ENCODE measurements at regions not wholly inside any gene's neighbourhood (a gene's known extent, or its start where the extent isn't known, plus 50 kb on each side); places are given as distances from the start of the nearest gene placed in this dataset.
"Not testable (repeated sequence)": the region's sequence is repeated elsewhere in the genome, so short reads cannot be mapped to it uniquely, and the experiment has no call there.

DNA sequence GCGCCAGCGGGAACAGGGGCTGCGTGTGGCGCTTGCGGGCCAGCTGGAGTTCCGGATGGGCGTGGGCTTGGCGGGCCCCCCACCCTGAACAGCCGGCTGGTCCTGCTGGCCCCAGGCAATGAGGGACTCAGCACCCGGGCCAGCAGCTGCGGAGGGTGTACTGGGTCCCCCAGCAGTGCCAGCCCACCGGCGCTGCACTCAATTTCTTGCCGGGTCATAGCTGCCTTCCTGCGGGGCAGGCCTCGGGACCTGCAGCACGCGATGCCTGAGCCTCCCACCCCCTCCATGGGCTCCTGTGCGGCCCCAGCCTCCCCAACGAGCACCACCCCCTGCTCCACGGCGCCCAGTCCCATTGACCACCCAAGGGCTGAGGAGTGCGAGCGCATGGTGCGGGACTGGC is 855.2 kb upstream of the IGFBP7 start:
- not testable (repeated sequence) for H3K27ac ChIP-seq (ENCODE audit: low read depth, low read length); H4K12ac ChIP-seq (ENCODE audit: low read depth, low read length); H2BK120ac ChIP-seq (ENCODE audit: insufficient read depth, low read length, poor library complexity); H3K4me3 ChIP-seq (ENCODE audit: low read depth, low read length); H3K23ac ChIP-seq (ENCODE audit: low read length); H3K14ac ChIP-seq (ENCODE audit: low read length); H2BK12ac ChIP-seq (ENCODE audit: low read length); H2BK5ac ChIP-seq (ENCODE audit: low read depth, low read length, poor library complexity); DNase-seq; H3K9ac ChIP-seq (ENCODE audit: low read length); H3K18ac ChIP-seq (ENCODE audit: low read length); H4K8ac ChIP-seq (ENCODE audit: low read depth, low read length); H3K4me1 ChIP-seq (ENCODE audit: control insufficient read depth in 1 of 2, insufficient read depth in 2 of 2, low read length in 2 of 2); H3K4ac ChIP-seq (ENCODE audit: low read depth, low read length); H3K27me3 ChIP-seq (ENCODE audit: insufficient read depth, low read length); H2AFZ ChIP-seq (ENCODE audit: insufficient read depth, low read length, poor library complexity); H3K79me2 ChIP-seq (ENCODE audit: control insufficient read depth, insufficient read depth, low read length, poor library complexity); H3K36me3 ChIP-seq (ENCODE audit: control insufficient read depth in 1 of 2, insufficient read depth in 2 of 2, low read length in 2 of 2); H4K91ac ChIP-seq (ENCODE audit: low read depth, low read length); H3K9me3 ChIP-seq (ENCODE audit: insufficient read depth, low read depth, low read length); H2AK5ac ChIP-seq (ENCODE audit: low read length); H3K79me1 ChIP-seq (ENCODE audit: low read length); H3K4me2 ChIP-seq (ENCODE audit: low read length)
- no CpG with 5 or more reads among the region's 25 CpGs for WGBS (ENCODE audit: extremely low coverage, insufficient coverage, insufficient read length)

- Histone ChIP-seq H3K9me3 (ENCODE audit: insufficient read depth, low read depth, low read length) (no peaks in the 10 kb centered on the region), H2BK120ac (ENCODE audit: insufficient read depth, low read length, poor library complexity) (no peak overlapping the region), H2AFZ (ENCODE audit: insufficient read depth, low read length, poor library complexity) (no peak overlapping the region), H3K27me3 (ENCODE audit: insufficient read depth, low read length) (no peaks in the 10 kb centered on the region), H3K4me3 (ENCODE audit: low read depth, low read length) (no peak overlapping the region), H3K14ac (ENCODE audit: low read length) (no peak overlapping the region), H4K12ac (ENCODE audit: low read depth, low read length) (no peak overlapping the region), H3K4ac (ENCODE audit: low read depth, low read length) (no peak overlapping the region), H2BK12ac (ENCODE audit: low read length) (no peak overlapping the region), H2AK5ac (ENCODE audit: low read length) (no peak overlapping the region), H3K23ac (ENCODE audit: low read length) (no peak overlapping the region), H3K4me2 (ENCODE audit: low read length) (no peak overlapping the region), H4K8ac (ENCODE audit: low read depth, low read length) (no peak overlapping the region), H3K27ac (ENCODE audit: low read depth, low read length) (no peak overlapping the region), H3K36me3 (ENCODE audit: control insufficient read depth in 1 of 2, insufficient read depth in 2 of 2, low read length in 2 of 2) (no peaks in the 10 kb centered on the region), H2BK5ac (ENCODE audit: low read depth, low read length, poor library complexity) (no peak overlapping the region), H4K91ac (ENCODE audit: low read depth, low read length) (no peak overlapping the region), H3K4me1 (ENCODE audit: control insufficient read depth in 1 of 2, insufficient read depth in 2 of 2, low read length in 2 of 2) (no peaks in the 10 kb centered on the region), H3K79me1 (ENCODE audit: low read length) (no peaks in the 10 kb centered on the region), H3K79me2 (ENCODE audit: control insufficient read depth, insufficient read depth, low read length, poor library complexity) (no peaks in the 10 kb centered on the region), H3K9ac (ENCODE audit: low read length) (no peak overlapping the region), H3K18ac (ENCODE audit: low read length) (no peak overlapping the region)
- peak in 1 of 2 donors; percentile 38 for DNase-seq
- no CpG with 5 or more reads among the region's 1 CpG for WGBS (ENCODE audit: extremely low coverage, insufficient coverage, insufficient read length)
Observed at GRCh38 chr4:57945298-57945697, 835.1 kb upstream of the IGFBP7 start.

- Histone ChIP-seq H3K4me1 (ENCODE audit: control insufficient read depth in 1 of 2, insufficient read depth in 2 of 2, low read length in 2 of 2) (no peaks in the 10 kb centered on the region), H3K79me1 (ENCODE audit: low read length) (no peaks in the 10 kb centered on the region)
- WGBS (ENCODE audit: extremely low coverage, insufficient coverage, insufficient read length) = no CpG with 5 or more reads among the region's 8 CpGs
Observed at GRCh38 chr4:57943682-57944081, 833.5 kb upstream of the IGFBP7 start.

GRCh38 chr4:57937326-57937725 is 827.1 kb upstream of the IGFBP7 start:
- H2BK5ac ChIP-seq (ENCODE audit: low read depth, low read length, poor library complexity); H4K12ac ChIP-seq (ENCODE audit: low read depth, low read length); H4K91ac ChIP-seq (ENCODE audit: low read depth, low read length); H3K79me1 ChIP-seq (ENCODE audit: low read length); H3K27ac ChIP-seq (ENCODE audit: low read depth, low read length); H2AK5ac ChIP-seq (ENCODE audit: low read length); H3K4me2 ChIP-seq (ENCODE audit: low read length); H3K4ac ChIP-seq (ENCODE audit: low read depth, low read length); H3K27me3 ChIP-seq (ENCODE audit: insufficient read depth, low read length); H3K36me3 ChIP-seq (ENCODE audit: control insufficient read depth in 1 of 2, insufficient read depth in 2 of 2, low read length in 2 of 2); H3K14ac ChIP-seq (ENCODE audit: low read length); H3K18ac ChIP-seq (ENCODE audit: low read length); H2BK120ac ChIP-seq (ENCODE audit: insufficient read depth, low read length, poor library complexity); H3K4me3 ChIP-seq (ENCODE audit: low read depth, low read length); H3K79me2 ChIP-seq (ENCODE audit: control insufficient read depth, insufficient read depth, low read length, poor library complexity); H3K9ac ChIP-seq (ENCODE audit: low read length); H3K23ac ChIP-seq (ENCODE audit: low read length); H3K4me1 ChIP-seq (ENCODE audit: control insufficient read depth in 1 of 2, insufficient read depth in 2 of 2, low read length in 2 of 2); DNase-seq; H3K9me3 ChIP-seq (ENCODE audit: insufficient read depth, low read depth, low read length); H4K8ac ChIP-seq (ENCODE audit: low read depth, low read length); H2AFZ ChIP-seq (ENCODE audit: insufficient read depth, low read length, poor library complexity); H2BK12ac ChIP-seq (ENCODE audit: low read length): not testable (repeated sequence)
- WGBS (ENCODE audit: extremely low coverage, insufficient coverage, insufficient read length) = no CpG with 5 or more reads among the region's 2 CpGs

More at GRCh38 chr4:57943682-57944081, 833.5 kb upstream of the IGFBP7 start:
- Histone ChIP-seq H3K79me2 (ENCODE audit: control insufficient read depth, insufficient read depth, low read length, poor library complexity) (no peaks in the 10 kb centered on the region), H2AFZ (ENCODE audit: insufficient read depth, low read length, poor library complexity) (no peak overlapping the region), H4K91ac (ENCODE audit: low read depth, low read length) (no peak overlapping the region), H2AK5ac (ENCODE audit: low read length) (no peak overlapping the region), H3K4me3 (ENCODE audit: low read depth, low read length) (no peak overlapping the region), H2BK12ac (ENCODE audit: low read length) (no peak overlapping the region), H2BK5ac (ENCODE audit: low read depth, low read length, poor library complexity) (no peak overlapping the region), H3K9ac (ENCODE audit: low read length) (no peak overlapping the region), H3K27me3 (ENCODE audit: insufficient read depth, low read length) (no peaks in the 10 kb centered on the region), H2BK120ac (ENCODE audit: insufficient read depth, low read length, poor library complexity) (no peak overlapping the region), H3K23ac (ENCODE audit: low read length) (no peak overlapping the region), H3K36me3 (ENCODE audit: control insufficient read depth in 1 of 2, insufficient read depth in 2 of 2, low read length in 2 of 2) (no peaks in the 10 kb centered on the region), H3K4me2 (ENCODE audit: low read length) (no peak overlapping the region), H3K4ac (ENCODE audit: low read depth, low read length) (no peak overlapping the region), H4K8ac (ENCODE audit: low read depth, low read length) (no peak overlapping the region), H3K18ac (ENCODE audit: low read length) (no peak overlapping the region), H4K12ac (ENCODE audit: low read depth, low read length) (no peak overlapping the region), H3K9me3 (ENCODE audit: insufficient read depth, low read depth, low read length) (no peaks in the 10 kb centered on the region), H3K14ac (ENCODE audit: low read length) (no peak overlapping the region), H3K27ac (ENCODE audit: low read depth, low read length) (no peak overlapping the region)
- no peak for DNase-seq

Measured in trophoblast cell (in vitro differentiated cells and primary cell).